Glomerular endothelial cell (primary cell): ENCODE measurements at regions not wholly inside any gene's neighbourhood (a gene's known extent, or its start where the extent isn't known, plus 50 kb on each side); places are given as distances from the start of the nearest gene placed in this dataset.
"Not testable (repeated sequence)": the region's sequence is repeated elsewhere in the genome, so short reads cannot be mapped to it uniquely, and the experiment has no call there.

Experiments
- DNase-seq: peaks from one replicate; pipeline ENCODE4 v3.0.0-alpha.2; 2011; ENCODE audit warnings: low read depth, low spot score; ENCODE audit errors: extremely low read depth

GRCh38 chr5:125478599-125478998 is 732.2 kb upstream of the ZNF608 start:
- no peak for DNase-seq

GRCh38 chr5:125480911-125481310 is 734.5 kb upstream of the ZNF608 start:
- DNase-seq: no peak

GRCh38 chr5:125481506-125482465 is 735.3 kb upstream of the ZNF608 start:
- DNase-seq: no peak

GRCh38 chr5:125483609-125484008 is 737.2 kb upstream of the ZNF608 start:
- no peak for DNase-seq

- peak; percentile 66 for DNase-seq
Measured at GRCh38 chr5:125484272-125484741, 737.9 kb upstream of the ZNF608 start.

- DNase-seq: peak; percentile 88
Measured at GRCh38 chr5:125484742-125485641, 738.6 kb upstream of the ZNF608 start.

- DNase-seq: no peak
Measured at GRCh38 chr5:125485771-125486170, 739.3 kb upstream of the ZNF608 start.

- DNase-seq: no peak
Measured at GRCh38 chr5:125486634-125487033, 740.2 kb upstream of the ZNF608 start.

- no peak for DNase-seq
Measured at GRCh38 chr5:125487231-125487630, 740.8 kb upstream of the ZNF608 start.

GRCh38 chr5:125487652-125488051 is 741.2 kb upstream of the ZNF608 start:
- not testable (repeated sequence) for DNase-seq

GRCh38 chr5:125489146-125489545 is 742.7 kb upstream of the ZNF608 start:
- no peak for DNase-seq

- DNase-seq: no peak
Measured at GRCh38 chr5:125491986-125492492, 745.6 kb upstream of the ZNF608 start.

GRCh38 chr5:125492977-125493376 is 746.5 kb upstream of the ZNF608 start:
- no peak for DNase-seq

GRCh38 chr5:125496393-125496792 is 750.0 kb upstream of the ZNF608 start:
- no peak for DNase-seq

GRCh38 chr5:125497651-125498050 is 751.2 kb upstream of the ZNF608 start:
- no peak for DNase-seq

- DNase-seq: no peak
Measured at GRCh38 chr5:125499636-125500332, 753.3 kb upstream of the ZNF608 start.

- no peak for DNase-seq
Measured at GRCh38 chr5:125501396-125501795, 755.0 kb upstream of the ZNF608 start.

- no peak for DNase-seq
Measured at GRCh38 chr5:125503946-125504345, 757.5 kb upstream of the ZNF608 start.

- no peak for DNase-seq
Measured at GRCh38 chr5:125505115-125505514, 758.7 kb upstream of the ZNF608 start.

- DNase-seq: no peak
Measured at GRCh38 chr5:125506124-125506523, 759.7 kb upstream of the ZNF608 start.

GRCh38 chr5:125508225-125508624 is 761.8 kb upstream of the ZNF608 start:
- DNase-seq: no peak
